ENCODE measurements at regions not wholly inside any gene's neighbourhood (a gene's known extent, or its start where the extent isn't known, plus 50 kb on each side); places are given as distances from the start of the nearest gene placed in this dataset.

- Histone ChIP-seq H3K23ac (ENCODE audit: low read depth, low read length) (no peak overlapping the region), H2AK5ac (ENCODE audit: low read depth, low read length) (no peak overlapping the region), H2AK9ac (replicated peaks; ENCODE audit: low read depth, low read length, poor library complexity) (no peak overlapping the region), H3K27ac (ENCODE audit: insufficient read depth, low read length) (no peak overlapping the region), H3K4me3 (ENCODE audit: insufficient read depth, low read depth, low read length) (no peak overlapping the region), H3K9me1 (ENCODE audit: insufficient read depth, low read length) (no peaks in the 10 kb centered on the region), H3K9ac (ENCODE audit: low read depth, low read length) (no peak overlapping the region), H2BK5ac (ENCODE audit: low read depth, low read length, poor library complexity, severe bottlenecking) (no peak overlapping the region), H2AFZ (replicated peaks; ENCODE audit: low read length, poor library complexity) (no peak overlapping the region), H2BK15ac (ENCODE audit: low read depth, low read length) (no peak overlapping the region), H3K36me3 (ENCODE audit: control insufficient read depth, insufficient read depth, low read length) (no peaks in the 10 kb centered on the region), H4K5ac (ENCODE audit: low read depth, low read length) (no peak overlapping the region), H4K20me1 (ENCODE audit: insufficient read depth, low read length) (no peaks in the 10 kb centered on the region), H3K14ac (replicated peaks; ENCODE audit: low read depth, low read length) (no peak overlapping the region), H3K4me2 (ENCODE audit: low read depth, low read length) (no peak overlapping the region), H4K91ac (ENCODE audit: insufficient read depth, low read depth, low read length) (no peak overlapping the region), H3K79me1 (ENCODE audit: low read depth in 1 of 2, low read length in 2 of 2) (no peaks in the 10 kb centered on the region), H3K18ac (ENCODE audit: low read depth, low read length) (no peak overlapping the region), H3K27me3 (ENCODE audit: control insufficient read depth, insufficient read depth, low read length) (no peaks in the 10 kb centered on the region), H3K4me1 (ENCODE audit: control insufficient read depth, insufficient read depth, low read length) (no peaks in the 10 kb centered on the region), H3K9me3 (ENCODE audit: control insufficient read depth, insufficient read depth, low read length) (no peaks in the 10 kb centered on the region), H3K4ac (ENCODE audit: low read depth, low read length) (no peak overlapping the region), H3K56ac (ENCODE audit: extremely low read depth, insufficient read depth, low read length) (no peak overlapping the region), H4K8ac (ENCODE audit: low read depth in 2 of 2, low read length in 2 of 2) (no peak overlapping the region), H2BK20ac (ENCODE audit: low read depth, low read length) (no peak overlapping the region), H2BK120ac (ENCODE audit: low read depth, low read length) (no peak overlapping the region)
- TF ChIP-seq POLR2A (IDR thresholded peaks at IDR 0.05; ENCODE audit: low read depth, low read length) (no peak), RFX5 (IDR thresholded peaks at IDR 0.05; ENCODE audit: low read depth, low read length) (no peak), CEBPB (IDR thresholded peaks at IDR 0.05; ENCODE audit: low read depth, low read length) (no peak), FOS (IDR thresholded peaks at IDR 0.05; ENCODE audit: low read depth, low read length) (no peak), MXI1 (IDR thresholded peaks at IDR 0.05; ENCODE audit: borderline replicate concordance, low read depth, low read length) (no peak), RAD21 (IDR thresholded peaks at IDR 0.05; ENCODE audit: low read length) (no peak), MAZ (IDR thresholded peaks at IDR 0.05; ENCODE audit: borderline replicate concordance, low read depth, low read length) (no peak), MAFK (IDR thresholded peaks at IDR 0.05; ENCODE audit: low read depth, low read length) (no peak), RCOR1 (IDR thresholded peaks at IDR 0.05; ENCODE audit: insufficient replicate concordance, low read length) (no peak), CHD1 (IDR thresholded peaks at IDR 0.05; ENCODE audit: low read depth, low read length) (no peak), BHLHE40 (IDR thresholded peaks at IDR 0.05; ENCODE audit: low read depth, low read length) (no peak), SMC3 (IDR thresholded peaks at IDR 0.05; ENCODE audit: low read depth, low read length) (no peak), NFE2L2 (IDR thresholded peaks at IDR 0.05; ENCODE audit: low read depth, low read length) (no peak)
- TF ChIP-seq, protein P1, sequence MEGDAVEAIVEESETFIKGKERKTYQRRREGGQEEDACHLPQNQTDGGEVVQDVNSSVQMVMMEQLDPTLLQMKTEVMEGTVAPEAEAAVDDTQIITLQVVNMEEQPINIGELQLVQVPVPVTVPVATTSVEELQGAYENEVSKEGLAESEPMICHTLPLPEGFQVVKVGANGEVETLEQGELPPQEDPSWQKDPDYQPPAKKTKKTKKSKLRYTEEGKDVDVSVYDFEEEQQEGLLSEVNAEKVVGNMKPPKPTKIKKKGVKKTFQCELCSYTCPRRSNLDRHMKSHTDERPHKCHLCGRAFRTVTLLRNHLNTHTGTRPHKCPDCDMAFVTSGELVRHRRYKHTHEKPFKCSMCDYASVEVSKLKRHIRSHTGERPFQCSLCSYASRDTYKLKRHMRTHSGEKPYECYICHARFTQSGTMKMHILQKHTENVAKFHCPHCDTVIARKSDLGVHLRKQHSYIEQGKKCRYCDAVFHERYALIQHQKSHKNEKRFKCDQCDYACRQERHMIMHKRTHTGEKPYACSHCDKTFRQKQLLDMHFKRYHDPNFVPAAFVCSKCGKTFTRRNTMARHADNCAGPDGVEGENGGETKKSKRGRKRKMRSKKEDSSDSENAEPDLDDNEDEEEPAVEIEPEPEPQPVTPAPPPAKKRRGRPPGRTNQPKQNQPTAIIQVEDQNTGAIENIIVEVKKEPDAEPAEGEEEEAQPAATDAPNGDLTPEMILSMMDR (conservative IDR thresholded peaks at IDR 0.05; ENCODE audit: low read depth, low read length) = no peak
- TF ChIP-seq, protein P2, sequence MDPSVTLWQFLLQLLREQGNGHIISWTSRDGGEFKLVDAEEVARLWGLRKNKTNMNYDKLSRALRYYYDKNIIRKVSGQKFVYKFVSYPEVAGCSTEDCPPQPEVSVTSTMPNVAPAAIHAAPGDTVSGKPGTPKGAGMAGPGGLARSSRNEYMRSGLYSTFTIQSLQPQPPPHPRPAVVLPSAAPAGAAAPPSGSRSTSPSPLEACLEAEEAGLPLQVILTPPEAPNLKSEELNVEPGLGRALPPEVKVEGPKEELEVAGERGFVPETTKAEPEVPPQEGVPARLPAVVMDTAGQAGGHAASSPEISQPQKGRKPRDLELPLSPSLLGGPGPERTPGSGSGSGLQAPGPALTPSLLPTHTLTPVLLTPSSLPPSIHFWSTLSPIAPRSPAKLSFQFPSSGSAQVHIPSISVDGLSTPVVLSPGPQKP (IDR thresholded peaks at IDR 0.05; ENCODE audit: borderline replicate concordance, low read depth, low read length) = no peak
- TF ChIP-seq, protein P3, sequence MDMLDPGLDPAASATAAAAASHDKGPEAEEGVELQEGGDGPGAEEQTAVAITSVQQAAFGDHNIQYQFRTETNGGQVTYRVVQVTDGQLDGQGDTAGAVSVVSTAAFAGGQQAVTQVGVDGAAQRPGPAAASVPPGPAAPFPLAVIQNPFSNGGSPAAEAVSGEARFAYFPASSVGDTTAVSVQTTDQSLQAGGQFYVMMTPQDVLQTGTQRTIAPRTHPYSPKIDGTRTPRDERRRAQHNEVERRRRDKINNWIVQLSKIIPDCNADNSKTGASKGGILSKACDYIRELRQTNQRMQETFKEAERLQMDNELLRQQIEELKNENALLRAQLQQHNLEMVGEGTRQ (IDR thresholded peaks at IDR 0.05; ENCODE audit: low read depth, low read length) = no peak
- dilution Hi-C loops (cut with HindIII; ENCODE audit: low sequenced_read_pairs, unreplicated experiment) = no loop called here
- no peak for DNase-seq
- WGBS, 2 experiments (ENCODE audit: extremely low coverage in 2 of 2, insufficient read length in 1 of 2) = no CpG with 5 or more reads among the region's 2 CpGs
- POLR2A ChIA-PET (ENCODE audit: unreplicated experiment) = no interaction called here
- no TSS peak for BruUV-seq (replicated peaks)
- intact Hi-C loops (cut with micrococcal nuclease) = no loop called here
- in situ Hi-C loops (cut with MboI; ENCODE audit: low sequenced_read_pairs) = no loop called here
- CTCF ChIA-PET = no interaction called here
- ATAC-seq (ENCODE audit: low read depth) = no peak
Observed at GRCh38 chr9:31236344-31236743, 1148.1 kb upstream of the ACO1 start.
